CD14-positive monocyte (primary cell): ENCODE measurements at regions not wholly inside any gene's neighbourhood (a gene's known extent, or its start where the extent isn't known, plus 50 kb on each side); places are given as distances from the start of the nearest gene placed in this dataset.

Source experiments
- DNase-seq, 3 donors: peaks; one replicate each; pipeline ENCODE4 v3.0.0-alpha.2; 2011 to 2022
- H2AFZ ChIP-seq: 2 replicates; pipeline ENCODE4 v1.6.0; 2012; ENCODE audit warnings: mild to moderate bottlenecking, low read depth, low read length, inconsistent platforms; ENCODE audit not compliant: insufficient read depth, poor library complexity, severe bottlenecking
- H3K27ac ChIP-seq, 2 donors: 1 replicate in 1 of 2; 2 replicates in 1 of 2; pipeline ENCODE4 v1.5.1; 2012 to 2013; ENCODE audit warnings: low read length in 2 of 2, control low read depth in 1 of 2, inconsistent platforms in 1 of 2, low read depth in 1 of 2, mild to moderate bottlenecking in 1 of 2
- H3K27me3 ChIP-seq, 2 donors: one replicate each; pipeline versions ENCODE4 v1.6.0 to v1.6.1; 2011 to 2013; ENCODE audit warnings: low read length in 2 of 2; ENCODE audit not compliant: control insufficient read depth in 2 of 2, insufficient read depth in 2 of 2
- H3K36me3 ChIP-seq, 2 donors: replicated peaks in 1 of 2; 1 replicate in 1 of 2; 2 replicates in 1 of 2; pipeline versions ENCODE4 v1.5.1 to v1.6.1; 2012 to 2013; ENCODE audit warnings: low read length in 2 of 2, control low read depth in 1 of 2, inconsistent platforms in 1 of 2, mild to moderate bottlenecking in 1 of 2; ENCODE audit not compliant: insufficient read depth in 2 of 2, control insufficient read depth in 1 of 2
- H3K4me1 ChIP-seq, 2 donors: 1 replicate in 1 of 2; 2 replicates in 1 of 2; pipeline versions ENCODE4 v1.5.1 to v1.6.1; 2012 to 2013; ENCODE audit warnings: low read length in 2 of 2, control low read depth in 1 of 2, inconsistent platforms in 1 of 2, mild to moderate bottlenecking in 1 of 2, moderate library complexity in 1 of 2; ENCODE audit not compliant: insufficient read depth in 2 of 2, control insufficient read depth in 1 of 2
- H3K4me2 ChIP-seq: replicated peaks from 2 replicates; pipeline ENCODE3; 2012; ENCODE audit warnings: low read length, moderate library complexity, mild to moderate bottlenecking; ENCODE audit not compliant: poor library complexity, severe bottlenecking; ENCODE audit errors: extremely low read depth
- H3K4me3 ChIP-seq, 3 experiments: fragments of 200-600 bp in 1 of 3; sonication (generic) in 1 of 3; replicated peaks in 1 of 3; 1 replicate in 2 of 3; 2 replicates in 1 of 3; pipeline ENCODE4 v1.5.1; 2011 to 2013; ENCODE audit warnings: low read length in 3 of 3, mild to moderate bottlenecking in 3 of 3, control low read depth in 2 of 3, low read depth in 2 of 3, inconsistent platforms in 1 of 3, moderate library complexity in 1 of 3
- H3K79me2 ChIP-seq: 2 replicates; pipeline ENCODE4 v1.6.0; 2012; ENCODE audit warnings: mild to moderate bottlenecking, control low read depth, inconsistent platforms, low read length, moderate library complexity; ENCODE audit not compliant: insufficient read depth
- H3K9ac ChIP-seq: 2 replicates; pipeline ENCODE4 v1.6.0; 2017; ENCODE audit warnings: low read length, mild to moderate bottlenecking; ENCODE audit not compliant: insufficient read depth, poor library complexity, severe bottlenecking
- H3K9me3 ChIP-seq, 2 donors: replicated peaks in 1 of 2; 1 replicate in 1 of 2; 2 replicates in 1 of 2; pipeline versions ENCODE4 v1.5.1 to v1.6.1; 2012 to 2013; ENCODE audit warnings: low read length in 2 of 2, control low read depth in 1 of 2; ENCODE audit not compliant: control insufficient read depth in 1 of 2, insufficient read depth in 1 of 2
- H4K20me1 ChIP-seq: 2 replicates; pipeline ENCODE4 v1.6.0; 2012; ENCODE audit warnings: mild to moderate bottlenecking, low read length, control low read depth, moderate library complexity; ENCODE audit not compliant: insufficient read depth
- H3K27ac Mint-ChIP-seq, 7 donors: one replicate each; pipeline ENCODE4 v1.8.0; 2020; ENCODE audit warnings: mild to moderate bottlenecking in 7 of 7, mixed read lengths in 7 of 7, moderate library complexity in 6 of 7, inconsistent platforms in 2 of 7
- H3K27me3 Mint-ChIP-seq, 3 donors: one replicate each; pipeline ENCODE4 v1.8.0; 2021 to 2022; ENCODE audit warnings: low read depth in 3 of 3, mild to moderate bottlenecking in 3 of 3, mixed read lengths in 3 of 3, moderate library complexity in 3 of 3, inconsistent platforms in 1 of 3
- H3K36me3 Mint-ChIP-seq, 2 donors: one replicate each; pipeline ENCODE4 v1.8.0; 2020; ENCODE audit warnings: mixed read lengths in 2 of 2, inconsistent platforms in 1 of 2, mild to moderate bottlenecking in 1 of 2
- H3K4me1 Mint-ChIP-seq: one replicate; pipeline ENCODE4 v1.8.0; 2020; ENCODE audit warnings: mild to moderate bottlenecking, mixed read lengths
- H3K4me3 Mint-ChIP-seq, 2 donors: one replicate each; pipeline ENCODE4 v1.8.0; 2020; ENCODE audit warnings: mild to moderate bottlenecking in 2 of 2, mixed read lengths in 2 of 2, moderate library complexity in 1 of 2
- H3K9me3 Mint-ChIP-seq, 7 donors: one replicate each; pipeline ENCODE4 v1.8.0; 2020 to 2022; ENCODE audit warnings: mixed read lengths in 7 of 7, mild to moderate bottlenecking in 6 of 7, moderate library complexity in 6 of 7, inconsistent platforms in 2 of 7
- CTCF ChIP-seq: fragments of 200-600 bp; IDR thresholded peaks from one replicate; pipeline ENCODE4 v1.8.0; 2022; ENCODE audit warnings: antibody characterized with exemption, mild to moderate bottlenecking
- WGBS: methylation state at CpG from one replicate; pipeline ENCODE4 v1.1.5; 2013; ENCODE audit warnings: missing lambda C conversion rate; ENCODE audit not compliant: insufficient coverage; 5-methylcytosine and 5-hydroxymethylcytosine counted together
- intact Hi-C, 2 donors: fragments of 100-400 bp; cut with micrococcal nuclease; formaldehyde crosslinking; loops; one replicate each; pipeline versions ENCODE4 v1.15.0 to v1.15.1; 2023

DNA sequence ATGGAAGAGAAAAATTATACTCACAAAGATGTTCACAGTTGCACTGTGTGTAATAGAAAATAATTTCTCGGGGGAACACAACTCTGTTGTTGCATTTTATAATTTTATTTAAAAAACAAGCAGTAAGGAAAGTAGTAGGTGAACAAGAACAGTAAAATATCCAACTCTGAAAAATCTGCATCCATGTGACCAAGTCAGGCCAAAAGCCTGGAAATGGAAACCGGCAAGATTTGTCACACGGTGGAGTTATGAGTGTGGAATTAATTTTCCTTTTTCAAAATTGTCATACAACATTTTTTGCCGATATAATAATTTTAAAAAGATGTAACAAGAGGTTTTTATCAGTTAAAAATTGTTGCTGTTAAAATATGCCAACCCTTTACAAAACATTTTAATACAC lies 1421.5 kb downstream of the BRD1 start:
- H3K4me1 ChIP-seq = no peaks in the 10 kb centered on the region
- no peaks in the 10 kb centered on the region for H3K27me3 ChIP-seq
- no peaks in the 10 kb centered on the region for H3K36me3 ChIP-seq
- intact Hi-C loops = no loop called here
- H3K27ac ChIP-seq = no peak overlapping the region
- peaks cover 0 to 1% (median 0%) of the 10 kb centered on the region in 7 donors for H3K9me3 Mint-ChIP-seq
- TF ChIP-seq CTCF = no peak
- H3K4me3 ChIP-seq = no peak overlapping the region
- H2AFZ ChIP-seq = no peak overlapping the region
- no peak overlapping the region for H3K4me3 Mint-ChIP-seq
- H3K27me3 Mint-ChIP-seq = peaks cover 0 to 2% (median 0%) of the 10 kb centered on the region in 3 donors
- no peaks in the 10 kb centered on the region for H4K20me1 ChIP-seq
- H3K9me3 ChIP-seq = no peaks in the 10 kb centered on the region
- no peak overlapping the region for H3K4me2 ChIP-seq
- DNase-seq = no peak
- H3K27ac Mint-ChIP-seq = no peak overlapping the region
- H3K79me2 ChIP-seq = no peaks in the 10 kb centered on the region
- no peaks in the 10 kb centered on the region for H3K4me1 Mint-ChIP-seq
- H3K36me3 Mint-ChIP-seq = no peaks in the 10 kb centered on the region
- H3K9ac ChIP-seq = no peak overlapping the region
- WGBS = no CpG with 5 or more reads among the region's 4 CpGs

DNA sequence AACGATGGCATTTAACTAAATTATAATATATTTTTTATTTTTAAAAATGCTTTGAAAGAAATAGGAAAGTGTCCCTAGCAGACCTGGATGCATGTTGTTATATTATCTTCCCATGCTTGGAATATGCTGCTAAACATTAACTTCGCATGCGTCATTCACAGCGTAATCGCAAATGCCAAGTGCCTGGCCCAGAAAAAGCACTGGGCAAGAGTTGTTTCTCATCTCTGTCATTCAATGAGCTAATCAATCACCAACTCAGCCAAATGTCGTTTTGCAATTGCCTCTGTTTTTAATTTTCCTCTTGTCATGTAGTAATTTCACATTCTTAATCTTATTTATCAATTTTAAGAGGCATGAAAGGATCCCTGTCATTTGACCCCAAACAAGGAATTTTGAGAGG lies 1421.9 kb downstream of the BRD1 start:
- Histone ChIP-seq H2AFZ (no peak overlapping the region), H3K9ac (no peak overlapping the region), H4K20me1 (no peaks in the 10 kb centered on the region), H3K27me3 (no peaks in the 10 kb centered on the region), H3K79me2 (no peaks in the 10 kb centered on the region), H3K4me2 (no peak overlapping the region), H3K27ac (no peak overlapping the region), H3K4me1 (no peaks in the 10 kb centered on the region), H3K9me3 (no peaks in the 10 kb centered on the region), H3K4me3 (no peak overlapping the region), H3K36me3 (no peaks in the 10 kb centered on the region)
- no peak overlapping the region for H3K27ac Mint-ChIP-seq
- no peak overlapping the region for H3K4me3 Mint-ChIP-seq
- peaks cover 0 to 1% (median 0%) of the 10 kb centered on the region in 7 donors for H3K9me3 Mint-ChIP-seq
- no peaks in the 10 kb centered on the region for H3K36me3 Mint-ChIP-seq
- WGBS = 91% methylated on average over 4 of the region's 6 CpGs
- no peak for DNase-seq
- intact Hi-C loops = no loop called here
- H3K4me1 Mint-ChIP-seq = no peaks in the 10 kb centered on the region
- peaks cover 0 to 2% (median 0%) of the 10 kb centered on the region in 3 donors for H3K27me3 Mint-ChIP-seq
- TF ChIP-seq CTCF = no peak
